Skeletal muscle cell (primary cell): ENCODE measurements at regions not wholly inside any gene's neighbourhood (a gene's known extent, or its start where the extent isn't known, plus 50 kb on each side); places are given as distances from the start of the nearest gene placed in this dataset.

Source experiments
- DNase-seq: peaks from one replicate; pipeline ENCODE4 v3.0.0-alpha.2; 2010; ENCODE audit warnings: low read depth
- H3K4me3 ChIP-seq: 2 replicates; pipeline ENCODE4 v1.5.1; 2011; ENCODE audit warnings: low read depth, mild to moderate bottlenecking, control low read depth, low read length, moderate library complexity

GRCh38 chr10:52999258-52999657, 226.7 kb upstream of the MBL2 start:
- H3K4me3 ChIP-seq: no peak overlapping the region
- no peak for DNase-seq

GRCh38 chr10:52997007-52997406, 224.4 kb upstream of the MBL2 start:
- no peak for DNase-seq
- no peak overlapping the region for H3K4me3 ChIP-seq

GRCh38 chr10:52994370-52994769, 221.8 kb upstream of the MBL2 start:
- DNase-seq: no peak
- no peak overlapping the region for H3K4me3 ChIP-seq

GRCh38 chr10:52993109-52993508, 220.5 kb upstream of the MBL2 start:
- DNase-seq: no peak
- no peak overlapping the region for H3K4me3 ChIP-seq

GRCh38 chr10:52992567-52992966, 220.0 kb upstream of the MBL2 start:
- no peak overlapping the region for H3K4me3 ChIP-seq
- DNase-seq: no peak

GRCh38 chr10:52988923-52989322, 216.3 kb upstream of the MBL2 start:
- no peak for DNase-seq
- no peak overlapping the region for H3K4me3 ChIP-seq

- no peak for DNase-seq
- H3K4me3 ChIP-seq: no peak overlapping the region
Measured at GRCh38 chr10:52986125-52986524, 213.5 kb upstream of the MBL2 start.

GRCh38 chr10:52984169-52984568, 211.6 kb upstream of the MBL2 start:
- no peak for DNase-seq
- no peak overlapping the region for H3K4me3 ChIP-seq

- no peak overlapping the region for H3K4me3 ChIP-seq
- DNase-seq: no peak
Measured at GRCh38 chr10:52979295-52979990, 206.9 kb upstream of the MBL2 start.

- H3K4me3 ChIP-seq: no peak overlapping the region
- no peak for DNase-seq
Measured at GRCh38 chr10:52977581-52977980, 205.0 kb upstream of the MBL2 start.

- no peak for DNase-seq
- H3K4me3 ChIP-seq: no peak overlapping the region
Measured at GRCh38 chr10:52967806-52968795, 195.5 kb upstream of the MBL2 start.

- no peak for DNase-seq
- H3K4me3 ChIP-seq: no peak overlapping the region
Measured at GRCh38 chr10:52966904-52967303, 194.3 kb upstream of the MBL2 start.

GRCh38 chr10:52965938-52966401, 193.4 kb upstream of the MBL2 start:
- DNase-seq: no peak
- H3K4me3 ChIP-seq: no peak overlapping the region

GRCh38 chr10:52965509-52965908, 192.9 kb upstream of the MBL2 start:
- no peak for DNase-seq
- no peak overlapping the region for H3K4me3 ChIP-seq

- no peak overlapping the region for H3K4me3 ChIP-seq
- DNase-seq: no peak
Measured at GRCh38 chr10:52961323-52961722, 188.7 kb upstream of the MBL2 start.

GRCh38 chr10:52959810-52960209, 187.2 kb upstream of the MBL2 start:
- H3K4me3 ChIP-seq: no peak overlapping the region
- DNase-seq: no peak

GRCh38 chr10:52956861-52957260, 184.3 kb upstream of the MBL2 start:
- no peak for DNase-seq
- no peak overlapping the region for H3K4me3 ChIP-seq

- DNase-seq: no peak
- no peak overlapping the region for H3K4me3 ChIP-seq
Measured at GRCh38 chr10:52956461-52956860, 183.9 kb upstream of the MBL2 start.

GRCh38 chr10:52955337-52955736, 182.8 kb upstream of the MBL2 start:
- no peak for DNase-seq
- H3K4me3 ChIP-seq: no peak overlapping the region

- no peak overlapping the region for H3K4me3 ChIP-seq
- no peak for DNase-seq
Measured at GRCh38 chr10:52954407-52954806, 181.8 kb upstream of the MBL2 start.
